ENCODE measurements at regions not wholly inside any gene's neighbourhood (a gene's known extent, or its start where the extent isn't known, plus 50 kb on each side); places are given as distances from the start of the nearest gene placed in this dataset.

GRCh38 chr11:10380921-10381320 is 74.1 kb upstream of the AMPD3 start:
- Mint-ChIP-seq H3K27me3 (ENCODE audit: low read depth) (peaks cover 2% of the 10 kb centered on the region; the same call in 1 of the 2 replicates), H3K4me3 (no peak overlapping the region), H3K9me3 (peaks cover 0 to 3% of the 10 kb centered on the region in 2 experiments; a peak in 2 of 5 replicates), H3K27ac (no peak overlapping the region), H3K4me1 (no peaks in the 10 kb centered on the region), H3K36me3 (ENCODE audit: insufficient read depth in 1 of 3, low read depth in 3 of 3) (peaks cover 0 to 2% (median 0%) of the 10 kb centered on the region in 3 experiments; a peak in 1 of 7 replicates)
- H2BK5ac ChIP-seq (ENCODE audit: insufficient read length, low read length): no peak overlapping the region
- no peak overlapping the region for H2AFZ ChIP-seq (ENCODE audit: low read length)
- no peak overlapping the region for H4K8ac ChIP-seq (replicated peaks; ENCODE audit: insufficient read length, low read depth, low read length)
- no peak overlapping the region for H4K5ac ChIP-seq (ENCODE audit: insufficient read length, low read depth, low read length)
- H3K56ac ChIP-seq (ENCODE audit: insufficient read length, low read depth, low read length): no peak overlapping the region
- no peaks in the 10 kb centered on the region for H3K79me2 ChIP-seq (ENCODE audit: insufficient read depth, low read length)
- H3K23me2 ChIP-seq (ENCODE audit: insufficient read length, low read depth, low read length, poor library complexity, severe bottlenecking): no peaks in the 10 kb centered on the region
- no peak overlapping the region for H3K4me2 ChIP-seq (ENCODE audit: insufficient read depth, insufficient read length, low read length)
- H4K91ac ChIP-seq (ENCODE audit: insufficient read length, low read depth, low read length): no peak overlapping the region
- no peaks in the 10 kb centered on the region for H4K20me1 ChIP-seq (ENCODE audit: control insufficient read depth, insufficient read depth, insufficient read length)
- no peak for TF ChIP-seq CTCF (conservative IDR thresholded peaks at IDR 0.05)
- H3T11ph ChIP-seq (ENCODE audit: low read length): no peak overlapping the region
- H3K14ac ChIP-seq (ENCODE audit: insufficient read depth, low read length): no peak overlapping the region
- no peak overlapping the region for H2BK20ac ChIP-seq (ENCODE audit: low read depth, low read length, poor library complexity, severe bottlenecking)
- no peak overlapping the region for H3K27ac ChIP-seq (ENCODE audit: insufficient read length, low read depth, low read length)
- no peak overlapping the region for H2AK5ac ChIP-seq (ENCODE audit: insufficient read length, low read length)
- no peak for DNase-seq
- no peak overlapping the region for H3K9ac ChIP-seq (ENCODE audit: extremely low read depth, insufficient read length, low read length)
- H3K79me1 ChIP-seq (ENCODE audit: insufficient read depth, low read depth, low read length, poor library complexity, severe bottlenecking): no peaks in the 10 kb centered on the region
- no peak overlapping the region for H2BK120ac ChIP-seq (ENCODE audit: low read depth, low read length, poor library complexity, severe bottlenecking)
- H3K4me1 ChIP-seq (ENCODE audit: insufficient read depth, low read length): no peaks in the 10 kb centered on the region; the same call in 1 of the 2 replicates
- H3K27me3 ChIP-seq (ENCODE audit: insufficient read depth, low read length): no peaks in the 10 kb centered on the region
- WGBS (ENCODE audit: extremely low coverage, insufficient read length, low lambda C conversion rate): no CpG with 5 or more reads among the region's 4 CpGs
- H2BK12ac ChIP-seq (ENCODE audit: insufficient read length, low read depth, low read length): no peak overlapping the region
- no peak overlapping the region for H2BK15ac ChIP-seq (ENCODE audit: low read depth, low read length)
- H3K18ac ChIP-seq (ENCODE audit: insufficient read length, low read depth, low read length): no peak overlapping the region
- H3K23ac ChIP-seq (ENCODE audit: insufficient read length, low read depth, low read length): no peak overlapping the region
- no peaks in the 10 kb centered on the region for H3K9me3 ChIP-seq (ENCODE audit: control insufficient read depth, low read depth, low read length)
- H3K4ac ChIP-seq (ENCODE audit: low read depth, low read length): no peak overlapping the region

Data from H9 (cell line).